HCT116 (cell line): ENCODE measurements at regions not wholly inside any gene's neighbourhood (a gene's known extent, or its start where the extent isn't known, plus 50 kb on each side); places are given as distances from the start of the nearest gene placed in this dataset.

Source experiments
- ATAC-seq: fragments of 200-7000 bp; cut with Tn5 transposase; 2 replicates; pipeline ENCODE4 v1.9.1; 2020; ENCODE audit warnings: mild to moderate bottlenecking, moderate library complexity
- BruUV-seq: library from RNA; stranded (reverse); fragments of 400-500 nt; replicated peaks from 2 replicates; lab custom pipeline; 2021; lab: Mats Ljungman, UMichigan
- CTCF ChIA-PET: fragments of 300-600 bp; sonication (Branson Sonifier 250); formaldehyde crosslinking; loops from one replicate; lab custom pipeline; 2021; ENCODE audit warnings: antibody characterized with exemption; lab: Charles Lee
- POLR2A ChIA-PET: fragments of 300-600, 350-600 bp; sonication (Branson Sonifier 250); formaldehyde crosslinking; loops from one replicate; lab custom pipeline; 2021; ENCODE audit warnings: antibody characterized with exemption; lab: Charles Lee
- RAD21 ChIA-PET, 2 experiments: fragments of 300-600 bp; sonication (Branson Sonifier 250); formaldehyde crosslinking; loops; one replicate each; lab custom pipeline; 2023; ENCODE audit warnings: low total read pairs in 2 of 2; ENCODE audit not compliant: uncharacterized antibody in 2 of 2, unreplicated experiment in 2 of 2, low non-redundant PET in 1 of 2; lab: Charles Lee
- DNase-seq: peaks from one replicate; pipeline ENCODE4 v3.0.0-alpha.2; 2010; ENCODE audit warnings: low read depth, low spot score
- H2AFZ ChIP-seq: fragments of 200-600 bp; shearing (Covaris generic), sonication (generic); 2 replicates; pipeline ENCODE4 v1.6.1; 2017; ENCODE audit warnings: low read depth, mixed run types, mixed read lengths, antibody characterized with exemption, low read length; ENCODE audit not compliant: poor library complexity, severe bottlenecking
- H3K27ac ChIP-seq: 2 replicates; pipeline ENCODE4 v1.5.1; 2012; ENCODE audit warnings: low read depth, low read length
- H3K27me3 ChIP-seq: fragments of 200-600 bp; sonication (generic); 2 replicates; pipeline ENCODE4 v1.6.1; 2016; ENCODE audit warnings: mixed run types, low read length, mixed read lengths; ENCODE audit not compliant: insufficient read depth
- H3K36me3 ChIP-seq, 2 experiments: fragments of 200-500 bp in 1 of 2; fragments of 200-600 bp in 1 of 2; sonication (Bioruptor generic) in 1 of 2; sonication (generic) in 1 of 2; 2 replicates each; pipeline versions ENCODE4 v1.5.1 to v1.6.1; 2014 to 2016; ENCODE audit warnings: low read length in 2 of 2, inconsistent platforms in 1 of 2, mixed read lengths in 1 of 2, mixed run types in 1 of 2; ENCODE audit not compliant: insufficient read depth in 2 of 2, control insufficient read depth in 1 of 2
- H3K4me1 ChIP-seq, 2 experiments: fragments of 200-600 bp in 1 of 2; sonication (generic) in 1 of 2; 2 replicates each; pipeline versions ENCODE4 v1.5.1 to v1.6.1; 2012 to 2017; ENCODE audit warnings: low read length in 2 of 2, inconsistent platforms in 1 of 2, mild to moderate bottlenecking in 1 of 2, mixed read lengths in 1 of 2, mixed run types in 1 of 2, moderate library complexity in 1 of 2; ENCODE audit not compliant: insufficient read depth in 2 of 2, control insufficient read depth in 1 of 2
- H3K4me2 ChIP-seq: fragments of 200-600 bp; sonication (generic); 2 replicates; pipeline ENCODE4 v1.6.1; 2017; ENCODE audit warnings: mixed run types, low read length, mixed read lengths
- H3K4me3 ChIP-seq, 2 experiments: fragments of 200-600 bp in 1 of 2; sonication (generic) in 1 of 2; replicated peaks in 1 of 2; 2 replicates each; pipeline ENCODE4 v1.5.1; 2011 to 2016; ENCODE audit warnings: low read length in 2 of 2, control low read depth in 1 of 2, low read depth in 1 of 2, mild to moderate bottlenecking in 1 of 2, mixed read lengths in 1 of 2, mixed run types in 1 of 2
- H3K79me2 ChIP-seq: fragments of 200-600 bp; sonication (generic); 2 replicates; pipeline ENCODE4 v1.6.1; 2017; ENCODE audit warnings: mild to moderate bottlenecking, mixed run types, low read length, moderate library complexity, mixed read lengths; ENCODE audit not compliant: insufficient read depth
- H3K9ac ChIP-seq: fragments of 200-600 bp; sonication (generic); 2 replicates; pipeline ENCODE4 v1.6.1; 2016; ENCODE audit warnings: low read length, mixed read lengths
- H3K9me2 ChIP-seq: fragments of 200-600 bp; sonication (generic), shearing (Covaris generic); 2 replicates; pipeline ENCODE4 v1.6.1; 2017; ENCODE audit warnings: mixed run types, mild to moderate bottlenecking, moderate library complexity; ENCODE audit not compliant: insufficient read depth
- H3K9me3 ChIP-seq, 2 experiments: fragments of 200-500 bp in 1 of 2; fragments of 200-600 bp in 1 of 2; sonication (Bioruptor generic) in 1 of 2; sonication (generic) in 1 of 2; 2 replicates each; pipeline ENCODE4 v1.6.1; 2014 to 2017; ENCODE audit warnings: low read length in 2 of 2, mixed read lengths in 2 of 2, inconsistent platforms in 1 of 2, low read depth in 1 of 2, mild to moderate bottlenecking in 1 of 2, mixed run types in 1 of 2, moderate library complexity in 1 of 2; ENCODE audit not compliant: control insufficient read depth in 1 of 2, insufficient read depth in 1 of 2
- H4K20me1 ChIP-seq: fragments of 200-600 bp; sonication (generic), shearing (Covaris generic); 2 replicates; pipeline ENCODE4 v1.6.1; 2017; ENCODE audit warnings: mixed run types, mild to moderate bottlenecking, moderate library complexity; ENCODE audit not compliant: insufficient read depth
- ATF3 ChIP-seq: IDR thresholded peaks from 2 replicates; pipeline ENCODE4 v1.6.1; 2012
- CBX3 ChIP-seq: IDR thresholded peaks from 2 replicates; pipeline ENCODE4 v1.6.1; 2012; ENCODE audit warnings: low read depth
- EGR1 ChIP-seq: IDR thresholded peaks from 2 replicates; pipeline ENCODE4 v1.6.1; 2012; ENCODE audit warnings: low read depth
- FOSL1 ChIP-seq: IDR thresholded peaks from 2 replicates; pipeline ENCODE4 v1.6.1; 2012; ENCODE audit warnings: low read depth
- POLR2A ChIP-seq: IDR thresholded peaks from 2 replicates; pipeline ENCODE4 v1.7.0; 2011; ENCODE audit warnings: borderline replicate concordance; ENCODE audit not compliant: insufficient read depth, insufficient read length; ENCODE audit errors: extremely low read depth
- RAD21 ChIP-seq: IDR thresholded peaks from 2 replicates; pipeline ENCODE4 v1.6.1; 2012; ENCODE audit warnings: low read depth, mild to moderate bottlenecking
- REST ChIP-seq: IDR thresholded peaks from 2 replicates; pipeline ENCODE4 v1.6.1; 2012; ENCODE audit warnings: low read depth
- SP1 ChIP-seq: IDR thresholded peaks from 2 replicates; pipeline ENCODE4 v1.6.1; 2012; ENCODE audit warnings: low read depth
- ZFX ChIP-seq: fragments of 450-650 bp; IDR thresholded peaks from 2 replicates; pipeline ENCODE4 v1.6.1; 2017
- ZNF274 ChIP-seq: fragments of 200-500 bp; sonication (Bioruptor generic); IDR thresholded peaks from 2 replicates; pipeline ENCODE4 v1.6.1; 2014; ENCODE audit warnings: mild to moderate bottlenecking, low read depth, low read length, inconsistent platforms
- intact Hi-C: fragments of 100-400 bp; cut with micrococcal nuclease; formaldehyde crosslinking; loops from 2 replicates; pipeline ENCODE4 v1.10.0; 2022

GRCh38 chr17:68784431-68784830, 170.8 kb downstream of the ABCA8 start:
- Histone ChIP-seq H3K4me2 (no peak overlapping the region), H3K79me2 (no peaks in the 10 kb centered on the region), H3K9me3 (no peaks in the 10 kb centered on the region), H3K4me1 (no peaks in the 10 kb centered on the region; a peak in 1 of 4 replicates), H3K27me3 (no peaks in the 10 kb centered on the region), H3K9me2 (no peaks in the 10 kb centered on the region)
- ATAC-seq = no peak
- POLR2A ChIA-PET = no interaction called here
- TF ChIP-seq FOSL1 (no peak), EGR1 (no peak), RAD21 (no peak), ATF3 (no peak), REST (no peak), ZFX (no peak), ZNF274 (no peak), POLR2A (no peak), SP1 (no peak), CBX3 (no peak)
- TF ChIP-seq, all 23 proteins: peak for 0
- intact Hi-C loops = no loop called here
- ChIA-PET CTCF (interaction anchor here (1.0 to 2.2 kb wide), 3 partner anchors 13 to 122 kb away, joined by 4 to 8 read pairs (median 4); no protein-coding TSS in a partner anchor), RAD21 (no interaction called here)
- Histone ChIP-seq H4K20me1 (no peaks in the 10 kb centered on the region), H2AFZ (no peak overlapping the region), H3K9ac (no peak overlapping the region), H3K36me3 (no peaks in the 10 kb centered on the region), H3K4me3 (no peak overlapping the region), H3K27ac (no peak overlapping the region)
- BruUV-seq = no TSS peak
- DNase-seq = no peak
